SK-N-SH treated with all-trans-retinoic acid at 6 μM for 48 hours (cell line): ENCODE measurements at regions not wholly inside any gene's neighbourhood (a gene's known extent, or its start where the extent isn't known, plus 50 kb on each side); places are given as distances from the start of the nearest gene placed in this dataset.

Experiments
- ATAC-seq: fragments of 200-7000 bp; cut with Tn5 transposase; 3 replicates; pipeline ENCODE4 v1.9.1; 2020; ENCODE audit warnings: mild to moderate bottlenecking, moderate library complexity
- ARNTL ChIP-seq: fragments of 450-650 bp; formaldehyde crosslinking; IDR thresholded peaks from 2 replicates; pipeline ENCODE4 v1.5.0; 2020; ENCODE audit warnings: low read depth, mild to moderate bottlenecking, moderate library complexity, borderline replicate concordance
- BACH2 ChIP-seq: fragments of 250-450 bp; sonication (Bioruptor Pico); IDR thresholded peaks from 2 replicates; pipeline ENCODE4 v1.9.0; 2021; ENCODE audit warnings: mild to moderate bottlenecking, borderline replicate concordance
- CSDC2 ChIP-seq: fragments of 250-450 bp; sonication (Bioruptor Pico); IDR thresholded peaks from 2 replicates; pipeline ENCODE4 v1.5.0; 2020; ENCODE audit warnings: mild to moderate bottlenecking, moderate library complexity
- ESRRG ChIP-seq: fragments of 250-450 bp; sonication (Bioruptor Pico); IDR thresholded peaks from 2 replicates; pipeline ENCODE4 v1.6.1; 2021; ENCODE audit warnings: mild to moderate bottlenecking
- GLIS3 ChIP-seq: fragments of 250-450 bp; sonication (Bioruptor Pico); IDR thresholded peaks from 2 replicates; pipeline ENCODE4 v1.5.0; 2020; ENCODE audit warnings: mild to moderate bottlenecking, moderate library complexity
- OSR1 ChIP-seq: fragments of 250-450 bp; sonication (Bioruptor Pico); IDR thresholded peaks from 2 replicates; pipeline ENCODE4 v1.8.0; 2022; ENCODE audit warnings: moderate library complexity, mild to moderate bottlenecking, inconsistent platforms
- PPARA ChIP-seq: fragments of 250-450 bp; sonication (Bioruptor Pico); IDR thresholded peaks from 2 replicates; pipeline ENCODE4 v1.5.0; 2020; ENCODE audit warnings: mild to moderate bottlenecking, borderline replicate concordance
- SNAI2 ChIP-seq: fragments of 250-450 bp; sonication (Bioruptor Pico); IDR thresholded peaks from 2 replicates; pipeline ENCODE4 v1.5.0; 2020; ENCODE audit warnings: mild to moderate bottlenecking, moderate library complexity
- TCF4 ChIP-seq: fragments of 250-450 bp; sonication (Bioruptor Pico); IDR thresholded peaks from 2 replicates; pipeline ENCODE4 v1.8.0; 2021; ENCODE audit warnings: mild to moderate bottlenecking, moderate library complexity, borderline replicate concordance
- ZC3H10 ChIP-seq: fragments of 250-450 bp; sonication (Bioruptor Pico); IDR thresholded peaks from 2 replicates; pipeline ENCODE4 v1.5.1; 2021; ENCODE audit warnings: mild to moderate bottlenecking, moderate library complexity
- ZFP3 ChIP-seq: fragments of 250-450 bp; sonication (Bioruptor Pico); IDR thresholded peaks from 2 replicates; pipeline ENCODE4 v1.5.0; 2020; ENCODE audit warnings: mild to moderate bottlenecking, moderate library complexity
- ZFP30 ChIP-seq: fragments of 450-650 bp; formaldehyde crosslinking; IDR thresholded peaks from 2 replicates; pipeline ENCODE4 v1.5.0; 2022; ENCODE audit warnings: mild to moderate bottlenecking, moderate library complexity
- ZNF565 ChIP-seq: fragments of 450-650 bp; formaldehyde crosslinking; conservative IDR thresholded peaks from 2 replicates; pipeline ENCODE4 v1.5.0; 2020; ENCODE audit warnings: low read depth, mild to moderate bottlenecking, moderate library complexity
- ZNF70 ChIP-seq: fragments of 450-650 bp; formaldehyde crosslinking; IDR thresholded peaks from 2 replicates; pipeline ENCODE4 v1.5.0; 2020; ENCODE audit warnings: mild to moderate bottlenecking, moderate library complexity
- ZNF8 ChIP-seq: fragments of 450-650 bp; formaldehyde crosslinking; IDR thresholded peaks from 2 replicates; pipeline ENCODE4 v1.5.0; 2020; ENCODE audit warnings: mild to moderate bottlenecking, moderate library complexity
- TF ChIP-seq, protein P1 (sequence below): fragments of 250-450 bp; sonication (Bioruptor Pico); IDR thresholded peaks from 2 replicates; pipeline ENCODE4 v1.8.0; 2021; ENCODE audit warnings: low read depth, mild to moderate bottlenecking, moderate library complexity, borderline replicate concordance
- TF ChIP-seq, protein P2 (sequence below): fragments of 250-450 bp; sonication (Bioruptor Pico); IDR thresholded peaks from 2 replicates; pipeline ENCODE4 v1.5.1; 2020; ENCODE audit warnings: low read depth, mild to moderate bottlenecking, moderate library complexity
- TF ChIP-seq, protein P3 (sequence below): fragments of 250-450 bp; sonication (Bioruptor Pico); IDR thresholded peaks from 2 replicates; pipeline ENCODE4 v1.5.1; 2021; ENCODE audit warnings: mild to moderate bottlenecking, moderate library complexity
- TF ChIP-seq, protein P4 (sequence below): fragments of 250-450 bp; sonication (Bioruptor Pico); IDR thresholded peaks from 2 replicates; pipeline ENCODE4 v1.5.0; 2020; ENCODE audit warnings: mild to moderate bottlenecking, moderate library complexity
- TF ChIP-seq, protein P5 (sequence below): fragments of 250-450 bp; sonication (Bioruptor Pico); IDR thresholded peaks from 2 replicates; pipeline ENCODE4 v1.8.0; 2020; ENCODE audit warnings: mild to moderate bottlenecking, moderate library complexity, borderline replicate concordance

DNA sequence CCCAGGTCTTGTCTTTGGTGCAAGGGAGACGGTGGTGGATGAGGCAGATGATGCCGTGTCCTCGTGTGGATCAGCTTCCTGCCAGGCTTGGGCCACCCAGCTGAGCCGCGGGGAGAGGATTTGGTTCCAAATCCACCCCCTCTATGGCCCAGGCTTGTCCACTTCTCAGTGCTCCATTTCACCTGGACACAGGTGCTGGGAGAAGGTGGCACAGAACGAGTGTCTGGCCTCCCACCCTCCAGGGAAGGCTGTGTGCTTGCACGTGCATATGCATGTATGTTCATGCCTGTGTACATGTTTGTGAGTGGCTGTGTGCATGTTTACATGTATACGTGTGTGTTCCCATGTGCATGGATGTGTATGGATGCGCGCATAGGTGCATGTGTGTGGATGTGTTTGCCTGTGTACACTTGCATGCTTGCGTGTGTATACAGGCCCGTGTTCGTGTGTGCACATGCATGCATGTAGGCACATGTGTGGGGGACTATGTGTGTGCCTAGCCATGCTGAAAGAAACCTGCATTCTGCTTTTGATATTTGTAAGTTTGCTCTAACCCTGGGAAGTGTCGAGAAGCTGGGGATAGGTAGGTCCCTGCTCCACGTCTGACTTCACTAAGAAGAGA lies 196.3 kb downstream of the IRF8 start:
- no peak for ATAC-seq
- TF ChIP-seq BACH2 (no peak), ZFP3 (CRISPR knock-in tag) (no peak), OSR1 (CRISPR knock-in tag) (no peak), TCF4 (CRISPR knock-in tag) (no peak), ARNTL (CRISPR knock-in tag) (no peak), ZNF70 (CRISPR knock-in tag) (no peak), ZNF565 (no peak), GLIS3 (no peak), ESRRG (no peak), ZC3H10 (CRISPR knock-in tag) (no peak), ZNF8 (CRISPR knock-in tag) (no peak), PPARA (CRISPR knock-in tag) (no peak), ZFP30 (CRISPR knock-in tag) (no peak), SNAI2 (CRISPR knock-in tag) (no peak), CSDC2 (CRISPR knock-in tag) (no peak)
- TF ChIP-seq, protein P1, sequence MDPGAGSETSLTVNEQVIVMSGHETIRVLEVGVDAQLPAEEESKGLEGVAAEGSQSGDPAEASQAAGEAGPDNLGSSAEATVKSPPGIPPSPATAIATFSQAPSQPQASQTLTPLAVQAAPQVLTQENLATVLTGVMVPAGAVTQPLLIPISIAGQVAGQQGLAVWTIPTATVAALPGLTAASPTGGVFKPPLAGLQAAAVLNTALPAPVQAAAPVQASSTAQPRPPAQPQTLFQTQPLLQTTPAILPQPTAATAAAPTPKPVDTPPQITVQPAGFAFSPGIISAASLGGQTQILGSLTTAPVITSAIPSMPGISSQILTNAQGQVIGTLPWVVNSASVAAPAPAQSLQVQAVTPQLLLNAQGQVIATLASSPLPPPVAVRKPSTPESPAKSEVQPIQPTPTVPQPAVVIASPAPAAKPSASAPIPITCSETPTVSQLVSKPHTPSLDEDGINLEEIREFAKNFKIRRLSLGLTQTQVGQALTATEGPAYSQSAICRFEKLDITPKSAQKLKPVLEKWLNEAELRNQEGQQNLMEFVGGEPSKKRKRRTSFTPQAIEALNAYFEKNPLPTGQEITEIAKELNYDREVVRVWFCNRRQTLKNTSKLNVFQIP (CRISPR knock-in tag) = no peak
- TF ChIP-seq, protein P2, sequence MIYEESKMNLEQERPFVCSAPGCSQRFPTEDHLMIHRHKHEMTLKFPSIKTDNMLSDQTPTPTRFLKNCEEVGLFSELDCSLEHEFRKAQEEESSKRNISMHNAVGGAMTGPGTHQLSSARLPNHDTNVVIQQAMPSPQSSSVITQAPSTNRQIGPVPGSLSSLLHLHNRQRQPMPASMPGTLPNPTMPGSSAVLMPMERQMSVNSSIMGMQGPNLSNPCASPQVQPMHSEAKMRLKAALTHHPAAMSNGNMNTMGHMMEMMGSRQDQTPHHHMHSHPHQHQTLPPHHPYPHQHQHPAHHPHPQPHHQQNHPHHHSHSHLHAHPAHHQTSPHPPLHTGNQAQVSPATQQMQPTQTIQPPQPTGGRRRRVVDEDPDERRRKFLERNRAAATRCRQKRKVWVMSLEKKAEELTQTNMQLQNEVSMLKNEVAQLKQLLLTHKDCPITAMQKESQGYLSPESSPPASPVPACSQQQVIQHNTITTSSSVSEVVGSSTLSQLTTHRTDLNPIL (CRISPR knock-in tag) = no peak
- TF ChIP-seq, protein P3, sequence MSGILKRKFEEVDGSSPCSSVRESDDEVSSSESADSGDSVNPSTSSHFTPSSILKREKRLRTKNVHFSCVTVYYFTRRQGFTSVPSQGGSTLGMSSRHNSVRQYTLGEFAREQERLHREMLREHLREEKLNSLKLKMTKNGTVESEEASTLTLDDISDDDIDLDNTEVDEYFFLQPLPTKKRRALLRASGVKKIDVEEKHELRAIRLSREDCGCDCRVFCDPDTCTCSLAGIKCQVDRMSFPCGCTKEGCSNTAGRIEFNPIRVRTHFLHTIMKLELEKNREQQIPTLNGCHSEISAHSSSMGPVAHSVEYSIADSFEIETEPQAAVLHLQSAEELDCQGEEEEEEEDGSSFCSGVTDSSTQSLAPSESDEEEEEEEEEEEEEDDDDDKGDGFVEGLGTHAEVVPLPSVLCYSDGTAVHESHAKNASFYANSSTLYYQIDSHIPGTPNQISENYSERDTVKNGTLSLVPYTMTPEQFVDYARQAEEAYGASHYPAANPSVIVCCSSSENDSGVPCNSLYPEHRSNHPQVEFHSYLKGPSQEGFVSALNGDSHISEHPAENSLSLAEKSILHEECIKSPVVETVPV (CRISPR knock-in tag) = no peak
- TF ChIP-seq, protein P4, sequence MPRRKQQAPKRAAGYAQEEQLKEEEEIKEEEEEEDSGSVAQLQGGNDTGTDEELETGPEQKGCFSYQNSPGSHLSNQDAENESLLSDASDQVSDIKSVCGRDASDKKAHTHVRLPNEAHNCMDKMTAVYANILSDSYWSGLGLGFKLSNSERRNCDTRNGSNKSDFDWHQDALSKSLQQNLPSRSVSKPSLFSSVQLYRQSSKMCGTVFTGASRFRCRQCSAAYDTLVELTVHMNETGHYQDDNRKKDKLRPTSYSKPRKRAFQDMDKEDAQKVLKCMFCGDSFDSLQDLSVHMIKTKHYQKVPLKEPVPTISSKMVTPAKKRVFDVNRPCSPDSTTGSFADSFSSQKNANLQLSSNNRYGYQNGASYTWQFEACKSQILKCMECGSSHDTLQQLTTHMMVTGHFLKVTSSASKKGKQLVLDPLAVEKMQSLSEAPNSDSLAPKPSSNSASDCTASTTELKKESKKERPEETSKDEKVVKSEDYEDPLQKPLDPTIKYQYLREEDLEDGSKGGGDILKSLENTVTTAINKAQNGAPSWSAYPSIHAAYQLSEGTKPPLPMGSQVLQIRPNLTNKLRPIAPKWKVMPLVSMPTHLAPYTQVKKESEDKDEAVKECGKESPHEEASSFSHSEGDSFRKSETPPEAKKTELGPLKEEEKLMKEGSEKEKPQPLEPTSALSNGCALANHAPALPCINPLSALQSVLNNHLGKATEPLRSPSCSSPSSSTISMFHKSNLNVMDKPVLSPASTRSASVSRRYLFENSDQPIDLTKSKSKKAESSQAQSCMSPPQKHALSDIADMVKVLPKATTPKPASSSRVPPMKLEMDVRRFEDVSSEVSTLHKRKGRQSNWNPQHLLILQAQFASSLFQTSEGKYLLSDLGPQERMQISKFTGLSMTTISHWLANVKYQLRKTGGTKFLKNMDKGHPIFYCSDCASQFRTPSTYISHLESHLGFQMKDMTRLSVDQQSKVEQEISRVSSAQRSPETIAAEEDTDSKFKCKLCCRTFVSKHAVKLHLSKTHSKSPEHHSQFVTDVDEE (CRISPR knock-in tag) = no peak

DNA sequence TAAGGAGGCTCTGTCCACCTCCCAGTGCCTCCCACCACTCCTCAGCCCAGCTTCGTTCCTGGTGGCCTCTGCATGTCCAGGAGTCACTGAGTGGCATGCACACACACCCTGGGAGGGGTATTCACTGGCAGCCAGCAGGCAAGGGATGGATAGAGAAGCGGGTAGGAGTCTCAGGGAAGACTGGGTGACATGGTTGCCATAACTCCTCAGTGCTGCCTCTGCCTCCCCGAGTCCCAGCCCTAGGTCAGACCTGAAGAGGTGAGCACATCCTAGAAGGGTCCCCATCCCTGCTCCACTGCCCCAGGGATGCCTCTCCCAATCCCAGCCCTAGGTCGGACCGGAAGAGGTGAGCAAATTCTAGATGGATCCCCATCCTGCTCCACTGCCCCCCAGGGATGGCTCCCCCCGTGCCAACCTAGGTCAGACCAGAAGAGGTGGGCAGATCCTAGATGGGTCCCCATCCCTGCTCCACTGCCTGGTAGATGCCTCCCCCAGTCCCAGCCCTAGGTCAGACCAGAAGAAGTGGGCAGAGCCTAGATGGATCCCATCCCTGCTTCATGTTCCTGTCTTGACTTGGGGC lies 197.0 kb downstream of the IRF8 start:
- no peak for ATAC-seq
- TF ChIP-seq, protein P5, sequence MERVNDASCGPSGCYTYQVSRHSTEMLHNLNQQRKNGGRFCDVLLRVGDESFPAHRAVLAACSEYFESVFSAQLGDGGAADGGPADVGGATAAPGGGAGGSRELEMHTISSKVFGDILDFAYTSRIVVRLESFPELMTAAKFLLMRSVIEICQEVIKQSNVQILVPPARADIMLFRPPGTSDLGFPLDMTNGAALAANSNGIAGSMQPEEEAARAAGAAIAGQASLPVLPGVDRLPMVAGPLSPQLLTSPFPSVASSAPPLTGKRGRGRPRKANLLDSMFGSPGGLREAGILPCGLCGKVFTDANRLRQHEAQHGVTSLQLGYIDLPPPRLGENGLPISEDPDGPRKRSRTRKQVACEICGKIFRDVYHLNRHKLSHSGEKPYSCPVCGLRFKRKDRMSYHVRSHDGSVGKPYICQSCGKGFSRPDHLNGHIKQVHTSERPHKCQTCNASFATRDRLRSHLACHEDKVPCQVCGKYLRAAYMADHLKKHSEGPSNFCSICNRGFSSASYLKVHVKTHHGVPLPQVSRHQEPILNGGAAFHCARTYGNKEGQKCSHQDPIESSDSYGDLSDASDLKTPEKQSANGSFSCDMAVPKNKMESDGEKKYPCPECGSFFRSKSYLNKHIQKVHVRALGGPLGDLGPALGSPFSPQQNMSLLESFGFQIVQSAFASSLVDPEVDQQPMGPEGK (CRISPR knock-in tag) = no peak
- TF ChIP-seq ZNF565 (no peak), GLIS3 (no peak), ZFP3 (CRISPR knock-in tag) (no peak), SNAI2 (CRISPR knock-in tag) (no peak)
- TF ChIP-seq, protein P4 (CRISPR knock-in tag) = no peak
